Heart left ventricle (tissue), 13 donors: ENCODE measurements at regions not wholly inside any gene's neighbourhood (a gene's known extent, or its start where the extent isn't known, plus 50 kb on each side); places are given as distances from the start of the nearest gene placed in this dataset.

Experiments used
- CTCF ChIP-seq, 12 donors: fragments of 200-600 bp; sonication (generic) in 4 of 12; IDR thresholded peaks; one replicate each; pipeline versions ENCODE4 v1.5.0 to v1.8.0; 2018 to 2022; ENCODE audit warnings: antibody characterized with exemption in 12 of 12, mild to moderate bottlenecking in 5 of 12
- POLR2A ChIP-seq, 2 donors: fragments of 450-650 bp; IDR thresholded peaks; one replicate each; pipeline ENCODE4 v1.6.1; 2017; ENCODE audit warnings: antibody characterized with exemption in 2 of 2, mild to moderate bottlenecking in 2 of 2, moderate library complexity in 2 of 2
- donor health status: ischemic (EF 13 %, LVEDD 7.1; RV severe dilation, severe dysfunction).
- donor health status: DM: no; HTN: yes; CAD: no.
- donor health status: DM: no; HTN: no; CAD: no.
- donor health status: ischemic (EF 25% LVEDD 6.9; RV normal size, moderate dysfunction).
- donor health status: ischemic (EF 25% LVEDD 5.7; RV mildly dilated, moderate dysfunction).
- donor health status: ischemic (EF 35%, LVEDD 5.7; RV mildly dilated, moderate dysfunction).
- donor health status: nonischemic (EF 11% LVEDD 7.7; RV severe dilation, severe dysfunction).
- donor health status: DM: yes; HTN: yes; CAD: no.
- donor health status: PGD.
- donor health status: ischemic (EF 29% LVEDD 5.4; RV normal size, mild dysfunction).
- donor health status: nonischemic (EF 23%, LVEDD 6.1; RV moderate dilation, normal function).

GRCh38 chr1:222413436-222413835 lies 134.5 kb downstream of the HHIPL2 start:
- TF ChIP-seq CTCF (IDR thresholded peaks at IDR 0.05), result no peak
- TF ChIP-seq POLR2A (IDR thresholded peaks at IDR 0.05), result no peak
